ENCODE measurements at regions not wholly inside any gene's neighbourhood (a gene's known extent, or its start where the extent isn't known, plus 50 kb on each side); places are given as distances from the start of the nearest gene placed in this dataset.

GRCh38 chr7:45240273-45240771, 82.7 kb downstream of the RAMP3 start:
- DNase-seq (ENCODE audit: low spot score): no peak
- no peaks in the 10 kb centered on the region for H3K9me3 ChIP-seq (ENCODE audit: severe bottlenecking)
- TF ChIP-seq CTCF (IDR thresholded peaks at IDR 0.05; ENCODE audit: poor library complexity, severe bottlenecking): no peak
- no peak overlapping the region for H3K4me3 ChIP-seq (ENCODE audit: severe bottlenecking)
- no peaks in the 10 kb centered on the region for H3K36me3 ChIP-seq (ENCODE audit: low read depth)
- H3K4me1 ChIP-seq (ENCODE audit: insufficient read depth, poor library complexity, severe bottlenecking): peaks cover 27% of the 10 kb centered on the region
- H3K27me3 ChIP-seq (ENCODE audit: insufficient read depth, poor library complexity, severe bottlenecking): no peaks in the 10 kb centered on the region
- peak overlapping the region; percentile 76 for H3K27ac ChIP-seq (ENCODE audit: poor library complexity, severe bottlenecking)
- ATAC-seq (ENCODE audit: low read depth): peak; percentile 59

GRCh38 chr7:45240926-45241325, 83.3 kb downstream of the RAMP3 start:
- no peak for DNase-seq (ENCODE audit: low spot score)
- Histone ChIP-seq H3K36me3 (ENCODE audit: low read depth) (no peaks in the 10 kb centered on the region), H3K27me3 (ENCODE audit: insufficient read depth, poor library complexity, severe bottlenecking) (no peaks in the 10 kb centered on the region), H3K4me3 (ENCODE audit: severe bottlenecking) (no peak overlapping the region), H3K27ac (ENCODE audit: poor library complexity, severe bottlenecking) (peak overlapping the region; percentile 76), H3K4me1 (ENCODE audit: insufficient read depth, poor library complexity, severe bottlenecking) (peaks cover 27% of the 10 kb centered on the region), H3K9me3 (ENCODE audit: severe bottlenecking) (no peaks in the 10 kb centered on the region)
- TF ChIP-seq CTCF (IDR thresholded peaks at IDR 0.05; ENCODE audit: poor library complexity, severe bottlenecking): no peak
- ATAC-seq (ENCODE audit: low read depth): no peak

- no peaks in the 10 kb centered on the region for H3K27me3 ChIP-seq (ENCODE audit: insufficient read depth, poor library complexity, severe bottlenecking)
- TF ChIP-seq CTCF (IDR thresholded peaks at IDR 0.05; ENCODE audit: poor library complexity, severe bottlenecking): no peak
- H3K4me3 ChIP-seq (ENCODE audit: severe bottlenecking): no peak overlapping the region
- H3K27ac ChIP-seq (ENCODE audit: poor library complexity, severe bottlenecking): peak overlapping the region; percentile 76
- no peaks in the 10 kb centered on the region for H3K36me3 ChIP-seq (ENCODE audit: low read depth)
- ATAC-seq (ENCODE audit: low read depth) (peak; percentile 24; the same call in 1 of the 3 replicates), DNase-seq (ENCODE audit: low spot score) (no peak)
- no peaks in the 10 kb centered on the region for H3K9me3 ChIP-seq (ENCODE audit: severe bottlenecking)
- peaks cover 27% of the 10 kb centered on the region for H3K4me1 ChIP-seq (ENCODE audit: insufficient read depth, poor library complexity, severe bottlenecking)
Measured at GRCh38 chr7:45241339-45242109, 83.9 kb downstream of the RAMP3 start.

- Histone ChIP-seq H3K4me1 (ENCODE audit: insufficient read depth, poor library complexity, severe bottlenecking) (peaks cover 27% of the 10 kb centered on the region), H3K36me3 (ENCODE audit: low read depth) (no peaks in the 10 kb centered on the region), H3K27ac (ENCODE audit: poor library complexity, severe bottlenecking) (no peak overlapping the region), H3K4me3 (ENCODE audit: severe bottlenecking) (no peak overlapping the region), H3K9me3 (ENCODE audit: severe bottlenecking) (no peaks in the 10 kb centered on the region), H3K27me3 (ENCODE audit: insufficient read depth, poor library complexity, severe bottlenecking) (peaks cover 3% of the 10 kb centered on the region)
- DNase-seq (ENCODE audit: low spot score) (no peak), ATAC-seq (ENCODE audit: low read depth) (no peak)
- TF ChIP-seq CTCF (IDR thresholded peaks at IDR 0.05; ENCODE audit: poor library complexity, severe bottlenecking): no peak
Measured at GRCh38 chr7:45242261-45242660, 84.7 kb downstream of the RAMP3 start.

GRCh38 chr7:45242698-45243097, 85.1 kb downstream of the RAMP3 start:
- TF ChIP-seq CTCF (IDR thresholded peaks at IDR 0.05; ENCODE audit: poor library complexity, severe bottlenecking): no peak
- Histone ChIP-seq H3K9me3 (ENCODE audit: severe bottlenecking) (no peaks in the 10 kb centered on the region), H3K4me1 (ENCODE audit: insufficient read depth, poor library complexity, severe bottlenecking) (peaks cover 27% of the 10 kb centered on the region), H3K27me3 (ENCODE audit: insufficient read depth, poor library complexity, severe bottlenecking) (peaks cover 3% of the 10 kb centered on the region), H3K27ac (ENCODE audit: poor library complexity, severe bottlenecking) (no peak overlapping the region), H3K36me3 (ENCODE audit: low read depth) (no peaks in the 10 kb centered on the region), H3K4me3 (ENCODE audit: severe bottlenecking) (no peak overlapping the region)
- ATAC-seq (ENCODE audit: low read depth) (no peak), DNase-seq (ENCODE audit: low spot score) (no peak)

All from RWPE2 (cell line).